Kidney epithelial cell (primary cell): ENCODE measurements at regions not wholly inside any gene's neighbourhood (a gene's known extent, or its start where the extent isn't known, plus 50 kb on each side); places are given as distances from the start of the nearest gene placed in this dataset.

Experiments
- DNase-seq: peaks from one replicate; pipeline ENCODE4 v3.0.0-alpha.2; 2010; ENCODE audit warnings: low read depth
- H3K27me3 ChIP-seq: 2 replicates; pipeline ENCODE4 v1.6.0; 2011; ENCODE audit warnings: low read length; ENCODE audit not compliant: control insufficient read depth, insufficient read depth
- H3K36me3 ChIP-seq: 2 replicates; pipeline ENCODE4 v1.5.1; 2011; ENCODE audit warnings: low read length; ENCODE audit not compliant: control insufficient read depth, insufficient read depth
- H3K4me3 ChIP-seq: 2 replicates; pipeline ENCODE4 v1.5.1; 2011; ENCODE audit warnings: low read depth, mild to moderate bottlenecking, control low read depth, low read length
- TF ChIP-seq, protein P1 (sequence below): IDR thresholded peaks from 2 replicates; pipeline ENCODE4 v1.5.1; 2011; ENCODE audit warnings: mild to moderate bottlenecking, moderate library complexity, low read length, control low read depth, inconsistent platforms; ENCODE audit not compliant: insufficient read depth, poor library complexity, severe bottlenecking

- TF ChIP-seq, protein P1, sequence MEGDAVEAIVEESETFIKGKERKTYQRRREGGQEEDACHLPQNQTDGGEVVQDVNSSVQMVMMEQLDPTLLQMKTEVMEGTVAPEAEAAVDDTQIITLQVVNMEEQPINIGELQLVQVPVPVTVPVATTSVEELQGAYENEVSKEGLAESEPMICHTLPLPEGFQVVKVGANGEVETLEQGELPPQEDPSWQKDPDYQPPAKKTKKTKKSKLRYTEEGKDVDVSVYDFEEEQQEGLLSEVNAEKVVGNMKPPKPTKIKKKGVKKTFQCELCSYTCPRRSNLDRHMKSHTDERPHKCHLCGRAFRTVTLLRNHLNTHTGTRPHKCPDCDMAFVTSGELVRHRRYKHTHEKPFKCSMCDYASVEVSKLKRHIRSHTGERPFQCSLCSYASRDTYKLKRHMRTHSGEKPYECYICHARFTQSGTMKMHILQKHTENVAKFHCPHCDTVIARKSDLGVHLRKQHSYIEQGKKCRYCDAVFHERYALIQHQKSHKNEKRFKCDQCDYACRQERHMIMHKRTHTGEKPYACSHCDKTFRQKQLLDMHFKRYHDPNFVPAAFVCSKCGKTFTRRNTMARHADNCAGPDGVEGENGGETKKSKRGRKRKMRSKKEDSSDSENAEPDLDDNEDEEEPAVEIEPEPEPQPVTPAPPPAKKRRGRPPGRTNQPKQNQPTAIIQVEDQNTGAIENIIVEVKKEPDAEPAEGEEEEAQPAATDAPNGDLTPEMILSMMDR: no peak
- no peak for DNase-seq
- no peaks in the 10 kb centered on the region for H3K36me3 ChIP-seq
- no peaks in the 10 kb centered on the region for H3K27me3 ChIP-seq
- no peak overlapping the region for H3K4me3 ChIP-seq
Measured at GRCh38 chr22:49297871-49298721, 529.6 kb downstream of the BRD1 start.

- TF ChIP-seq, protein P1: no peak
- no peaks in the 10 kb centered on the region for H3K27me3 ChIP-seq
- no peak overlapping the region for H3K4me3 ChIP-seq
- H3K36me3 ChIP-seq: no peaks in the 10 kb centered on the region
- no peak for DNase-seq
Measured at GRCh38 chr22:49297286-49297870, 530.3 kb downstream of the BRD1 start.

DNA sequence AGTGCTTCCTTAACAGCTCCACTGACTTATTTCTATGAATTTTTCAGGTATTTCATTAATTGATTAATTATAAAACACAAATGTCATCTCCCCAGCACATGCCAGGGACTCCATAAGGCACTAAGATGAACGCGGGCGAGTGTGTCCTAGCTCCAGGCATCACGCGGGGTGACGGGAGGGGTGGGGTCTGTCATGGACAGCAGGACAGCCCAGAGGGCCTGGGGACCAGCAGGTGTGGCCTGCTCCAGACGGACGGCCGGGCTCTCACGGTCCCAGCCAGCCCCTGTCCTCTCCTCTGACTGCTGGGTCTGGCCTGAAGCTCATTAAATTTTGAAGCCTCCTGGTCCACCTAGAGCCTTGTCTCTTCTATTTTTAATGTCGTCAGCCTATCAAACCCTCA lies 531.1 kb downstream of the BRD1 start:
- H3K27me3 ChIP-seq: no peaks in the 10 kb centered on the region
- H3K4me3 ChIP-seq: no peak overlapping the region
- DNase-seq: no peak
- TF ChIP-seq, protein P1: no peak
- no peaks in the 10 kb centered on the region for H3K36me3 ChIP-seq

DNA sequence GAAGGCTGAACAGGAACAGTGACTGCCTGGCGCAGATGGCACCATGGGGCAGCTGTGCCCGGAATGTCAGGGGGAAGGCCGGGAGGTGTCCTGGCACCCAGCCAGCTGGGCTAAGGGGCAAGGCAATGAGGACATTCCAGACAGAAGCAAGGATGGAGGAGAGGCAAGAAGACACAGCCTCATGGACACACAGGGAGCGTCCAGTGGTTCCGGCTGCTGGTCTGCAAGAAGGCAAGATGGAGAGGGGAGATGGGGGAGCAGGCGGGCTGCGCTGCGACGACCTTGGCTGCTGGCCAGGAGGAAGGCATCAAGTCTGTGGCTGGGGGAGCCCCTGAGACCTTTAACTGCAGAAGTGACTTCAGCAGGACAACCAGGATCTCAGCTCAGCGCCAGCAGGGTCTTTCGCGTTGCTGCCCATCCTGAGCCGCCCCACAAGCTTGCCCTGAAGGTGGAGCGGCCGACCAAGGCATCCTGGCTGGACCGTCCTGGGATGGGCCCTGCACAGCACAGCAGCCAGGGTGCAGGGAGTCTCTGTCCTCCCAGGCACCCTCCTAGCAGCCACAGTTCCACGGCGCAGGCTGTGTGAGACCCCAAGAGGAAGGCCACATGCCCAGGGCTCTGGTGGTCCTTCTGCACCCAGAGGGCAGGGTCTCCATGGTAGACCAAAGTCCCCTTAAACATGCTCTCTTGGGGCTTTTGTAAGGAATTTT lies 531.7 kb downstream of the BRD1 start:
- TF ChIP-seq, protein P1: no peak
- Histone ChIP-seq H3K4me3 (no peak overlapping the region), H3K36me3 (no peaks in the 10 kb centered on the region), H3K27me3 (no peaks in the 10 kb centered on the region)
- no peak for DNase-seq

- no peak for DNase-seq
- H3K36me3 ChIP-seq: no peaks in the 10 kb centered on the region
- TF ChIP-seq, protein P1: no peak
- no peak overlapping the region for H3K4me3 ChIP-seq
- H3K27me3 ChIP-seq: no peaks in the 10 kb centered on the region
Measured at GRCh38 chr22:49295465-49295743, 532.3 kb downstream of the BRD1 start.
